Osteocyte (in vitro differentiated cells): ENCODE measurements at regions not wholly inside any gene's neighbourhood (a gene's known extent, or its start where the extent isn't known, plus 50 kb on each side); places are given as distances from the start of the nearest gene placed in this dataset.
"Not testable (repeated sequence)": the region's sequence is repeated elsewhere in the genome, so short reads cannot be mapped to it uniquely, and the experiment has no call there.

Experiments used
- DNase-seq: peaks from one replicate; pipeline ENCODE4 v3.0.0; 2021; ENCODE audit warnings: mixed read lengths; ENCODE audit not compliant: unreplicated experiment; ENCODE audit errors: extremely low spot score
- H3K27ac Mint-ChIP-seq: one replicate; pipeline ENCODE4 v1.8.0; 2021; ENCODE audit warnings: mild to moderate bottlenecking, mixed read lengths; ENCODE audit not compliant: unreplicated experiment
- H3K27me3 Mint-ChIP-seq: one replicate; pipeline ENCODE4 v1.8.0; 2021; ENCODE audit warnings: mixed read lengths; ENCODE audit not compliant: unreplicated experiment
- H3K36me3 Mint-ChIP-seq: one replicate; pipeline ENCODE4 v1.8.0; 2021; ENCODE audit warnings: mixed read lengths; ENCODE audit not compliant: unreplicated experiment
- H3K4me1 Mint-ChIP-seq: one replicate; pipeline ENCODE4 v1.8.0; 2021; ENCODE audit warnings: mixed read lengths; ENCODE audit not compliant: unreplicated experiment
- H3K4me3 Mint-ChIP-seq: one replicate; pipeline ENCODE4 v1.8.0; 2021; ENCODE audit warnings: mild to moderate bottlenecking, moderate library complexity, mixed read lengths; ENCODE audit not compliant: unreplicated experiment
- H3K9me3 Mint-ChIP-seq: one replicate; pipeline ENCODE4 v1.8.0; 2021; ENCODE audit warnings: mixed read lengths; ENCODE audit not compliant: unreplicated experiment
- CTCF ChIP-seq: fragments of 200-600 bp; sonication (generic); IDR thresholded peaks from 2 replicates; pipeline ENCODE4 v1.5.0; 2021; ENCODE audit warnings: antibody characterized with exemption, mild to moderate bottlenecking, moderate library complexity

DNA sequence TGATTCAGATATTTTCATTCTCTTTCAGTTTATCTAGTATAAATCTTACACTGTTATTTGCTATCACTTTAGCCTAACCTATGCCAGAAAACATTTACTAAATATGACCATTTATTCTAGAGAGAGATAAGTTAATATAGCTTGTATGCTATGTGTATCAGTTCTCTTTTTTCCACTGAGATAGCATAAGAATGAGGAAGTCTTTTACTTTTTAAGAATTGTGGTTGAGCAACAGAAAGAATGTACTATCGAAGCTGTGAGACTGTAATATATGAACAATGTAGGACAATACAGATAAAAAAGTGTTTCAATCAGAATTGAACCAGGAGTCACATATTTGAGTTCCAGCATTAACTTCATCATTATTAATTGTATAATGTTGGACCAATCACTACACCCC, 479.9 kb upstream of the PLXNA2 start:
- Mint-ChIP-seq H3K36me3 (no peaks in the 10 kb centered on the region), H3K27ac (no peak overlapping the region), H3K27me3 (no peaks in the 10 kb centered on the region), H3K9me3 (peaks cover 24% of the 10 kb centered on the region), H3K4me1 (no peaks in the 10 kb centered on the region), H3K4me3 (no peak overlapping the region)
- DNase-seq = no peak
- TF ChIP-seq CTCF = no peak

GRCh38 chr1:208728815-208729214, 484.6 kb upstream of the PLXNA2 start:
- TF ChIP-seq CTCF = no peak
- Mint-ChIP-seq H3K36me3 (no peaks in the 10 kb centered on the region), H3K27me3 (peaks cover 8% of the 10 kb centered on the region), H3K9me3 (peaks cover 4% of the 10 kb centered on the region), H3K4me1 (no peaks in the 10 kb centered on the region), H3K4me3 (no peak overlapping the region), H3K27ac (no peak overlapping the region)
- DNase-seq = no peak

DNA sequence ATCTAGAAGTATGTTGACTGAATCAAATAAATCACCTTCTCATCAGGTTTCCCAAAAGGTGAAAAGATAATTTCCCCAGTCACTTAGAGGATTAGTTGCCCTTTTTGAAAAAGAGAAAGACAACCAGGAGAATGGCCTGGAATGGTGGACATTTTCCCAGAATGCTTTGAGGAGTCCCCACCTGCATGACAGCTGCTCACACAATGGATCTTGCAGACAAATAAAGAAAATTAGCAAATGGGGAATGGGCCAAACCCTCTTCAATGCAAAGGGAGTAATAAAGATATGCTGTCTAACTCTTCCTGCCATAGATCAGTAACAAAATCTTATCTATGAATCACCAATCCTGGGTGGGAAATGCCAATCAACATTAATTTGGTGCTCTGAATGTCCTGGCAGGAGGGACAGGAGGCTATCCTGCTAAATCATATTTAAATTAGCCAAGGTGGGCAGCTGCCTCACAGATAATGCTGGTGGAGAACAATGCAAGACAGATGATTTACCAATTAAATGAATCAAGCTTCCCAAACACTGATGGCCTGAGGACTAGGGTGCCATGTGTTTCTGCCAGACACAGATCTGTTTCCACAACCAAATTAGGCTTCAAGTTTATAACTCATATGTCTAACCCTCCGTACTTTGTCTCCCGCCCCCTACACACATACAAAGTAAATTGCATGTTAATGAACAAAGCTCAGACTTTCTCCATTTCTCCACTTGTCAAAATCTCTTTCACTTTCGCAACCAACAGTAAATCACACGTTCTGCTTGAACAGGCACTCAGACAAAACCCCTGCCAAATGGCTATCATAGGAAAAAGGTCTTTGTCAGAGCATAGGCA, 488.0 kb upstream of the PLXNA2 start:
- TF ChIP-seq CTCF = no peak
- Mint-ChIP-seq H3K9me3 (peaks cover 7% of the 10 kb centered on the region), H3K27me3 (peaks cover 8% of the 10 kb centered on the region), H3K27ac (no peak overlapping the region), H3K4me1 (no peaks in the 10 kb centered on the region), H3K36me3 (no peaks in the 10 kb centered on the region), H3K4me3 (no peak overlapping the region)
- DNase-seq = no peak

GRCh38 chr1:208737161-208737560, 493.0 kb upstream of the PLXNA2 start:
- no peak for DNase-seq
- TF ChIP-seq CTCF = no peak
- Mint-ChIP-seq H3K27me3 (peaks cover 8% of the 10 kb centered on the region), H3K9me3 (peaks cover 7% of the 10 kb centered on the region), H3K4me3 (no peak overlapping the region), H3K4me1 (no peaks in the 10 kb centered on the region), H3K27ac (no peak overlapping the region), H3K36me3 (no peaks in the 10 kb centered on the region)

DNA sequence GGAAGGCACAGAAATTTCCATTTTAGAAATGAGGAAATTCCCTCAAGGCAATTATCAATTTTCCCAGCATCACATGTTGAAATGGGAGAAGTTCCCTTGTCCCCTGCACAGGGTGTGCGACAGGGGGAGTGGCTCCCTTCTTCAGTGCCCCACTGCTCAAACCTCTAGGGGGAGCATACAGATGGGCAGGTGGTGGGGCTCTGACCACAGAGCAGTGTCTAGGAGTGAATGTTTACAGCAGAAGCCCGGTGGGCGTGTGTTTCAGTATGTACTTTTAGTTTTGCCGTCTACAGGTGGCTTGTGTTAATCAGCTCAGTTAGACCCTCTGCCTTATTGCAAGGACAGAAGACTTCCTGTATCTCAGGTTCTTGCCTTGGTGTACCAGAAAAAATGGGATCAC, 493.7 kb upstream of the PLXNA2 start:
- peaks cover 3% of the 10 kb centered on the region for H3K27me3 Mint-ChIP-seq
- no peak for DNase-seq
- no peak overlapping the region for H3K4me3 Mint-ChIP-seq
- no peaks in the 10 kb centered on the region for H3K4me1 Mint-ChIP-seq
- no peak overlapping the region for H3K27ac Mint-ChIP-seq
- H3K36me3 Mint-ChIP-seq = no peaks in the 10 kb centered on the region
- H3K9me3 Mint-ChIP-seq = peaks cover 7% of the 10 kb centered on the region
- no peak for TF ChIP-seq CTCF

- H3K4me3 Mint-ChIP-seq, H3K9me3 Mint-ChIP-seq, H3K27me3 Mint-ChIP-seq, H3K36me3 Mint-ChIP-seq, H3K27ac Mint-ChIP-seq, DNase-seq, H3K4me1 Mint-ChIP-seq: not testable (repeated sequence)
Observed at GRCh38 chr1:208739636-208740035, 495.5 kb upstream of the PLXNA2 start.
